ENCODE measurements at regions not wholly inside any gene's neighbourhood (a gene's known extent, or its start where the extent isn't known, plus 50 kb on each side); places are given as distances from the start of the nearest gene placed in this dataset.

DNA sequence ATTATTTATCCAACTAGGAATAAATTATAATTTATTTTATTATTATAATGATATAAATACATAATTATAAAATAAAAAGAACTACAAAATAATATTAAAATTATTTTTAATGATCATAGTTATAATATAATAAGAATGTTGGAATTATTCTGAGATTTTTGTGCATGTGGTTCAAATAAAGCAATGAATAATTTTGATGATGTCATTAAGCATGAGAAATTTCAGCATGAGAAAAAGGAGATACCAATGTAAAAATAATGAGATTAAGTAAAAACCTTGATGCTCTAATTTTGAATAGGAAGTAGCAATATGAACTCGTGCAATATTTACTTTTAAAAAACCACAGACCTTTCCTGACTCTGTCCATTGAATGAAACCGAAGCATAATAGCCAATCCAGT, 181.8 kb upstream of the MTNR1B start:
- TF ChIP-seq EP300 (IDR thresholded peaks at IDR 0.05) (no peak), POLR2A (IDR thresholded peaks at IDR 0.05) (no peak)
- TF ChIP-seq, protein P1, sequence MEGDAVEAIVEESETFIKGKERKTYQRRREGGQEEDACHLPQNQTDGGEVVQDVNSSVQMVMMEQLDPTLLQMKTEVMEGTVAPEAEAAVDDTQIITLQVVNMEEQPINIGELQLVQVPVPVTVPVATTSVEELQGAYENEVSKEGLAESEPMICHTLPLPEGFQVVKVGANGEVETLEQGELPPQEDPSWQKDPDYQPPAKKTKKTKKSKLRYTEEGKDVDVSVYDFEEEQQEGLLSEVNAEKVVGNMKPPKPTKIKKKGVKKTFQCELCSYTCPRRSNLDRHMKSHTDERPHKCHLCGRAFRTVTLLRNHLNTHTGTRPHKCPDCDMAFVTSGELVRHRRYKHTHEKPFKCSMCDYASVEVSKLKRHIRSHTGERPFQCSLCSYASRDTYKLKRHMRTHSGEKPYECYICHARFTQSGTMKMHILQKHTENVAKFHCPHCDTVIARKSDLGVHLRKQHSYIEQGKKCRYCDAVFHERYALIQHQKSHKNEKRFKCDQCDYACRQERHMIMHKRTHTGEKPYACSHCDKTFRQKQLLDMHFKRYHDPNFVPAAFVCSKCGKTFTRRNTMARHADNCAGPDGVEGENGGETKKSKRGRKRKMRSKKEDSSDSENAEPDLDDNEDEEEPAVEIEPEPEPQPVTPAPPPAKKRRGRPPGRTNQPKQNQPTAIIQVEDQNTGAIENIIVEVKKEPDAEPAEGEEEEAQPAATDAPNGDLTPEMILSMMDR (IDR thresholded peaks at IDR 0.05) = no peak
